ENCODE measurements at regions not wholly inside any gene's neighbourhood (a gene's known extent, or its start where the extent isn't known, plus 50 kb on each side); places are given as distances from the start of the nearest gene placed in this dataset.
"Not testable (repeated sequence)": the region's sequence is repeated elsewhere in the genome, so short reads cannot be mapped to it uniquely, and the experiment has no call there.

DNA sequence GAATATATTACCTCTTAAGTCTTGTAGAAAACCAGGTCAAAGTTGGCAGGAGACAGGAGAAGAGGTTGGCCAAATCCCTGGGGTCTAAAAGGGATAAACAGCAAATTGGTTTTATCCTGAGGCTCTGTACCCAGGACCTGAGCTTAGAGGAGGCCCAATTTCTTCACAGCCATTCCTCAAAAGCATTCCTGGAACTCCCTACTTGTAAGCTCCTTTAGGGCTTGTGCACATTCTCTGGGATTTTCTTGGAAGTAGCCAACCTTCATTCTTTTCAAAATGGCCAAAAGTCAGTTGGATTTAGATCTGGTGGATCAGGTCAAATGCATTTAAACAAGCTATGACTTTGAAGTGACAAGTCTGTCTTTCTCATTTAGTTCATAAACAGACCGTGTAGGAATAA lies 152.1 kb upstream of the PLXNC1 start:
- no peak for TF ChIP-seq EZH2 (IDR thresholded peaks at IDR 0.05; ENCODE audit: borderline replicate concordance, low read length)
- TF ChIP-seq, protein P1, sequence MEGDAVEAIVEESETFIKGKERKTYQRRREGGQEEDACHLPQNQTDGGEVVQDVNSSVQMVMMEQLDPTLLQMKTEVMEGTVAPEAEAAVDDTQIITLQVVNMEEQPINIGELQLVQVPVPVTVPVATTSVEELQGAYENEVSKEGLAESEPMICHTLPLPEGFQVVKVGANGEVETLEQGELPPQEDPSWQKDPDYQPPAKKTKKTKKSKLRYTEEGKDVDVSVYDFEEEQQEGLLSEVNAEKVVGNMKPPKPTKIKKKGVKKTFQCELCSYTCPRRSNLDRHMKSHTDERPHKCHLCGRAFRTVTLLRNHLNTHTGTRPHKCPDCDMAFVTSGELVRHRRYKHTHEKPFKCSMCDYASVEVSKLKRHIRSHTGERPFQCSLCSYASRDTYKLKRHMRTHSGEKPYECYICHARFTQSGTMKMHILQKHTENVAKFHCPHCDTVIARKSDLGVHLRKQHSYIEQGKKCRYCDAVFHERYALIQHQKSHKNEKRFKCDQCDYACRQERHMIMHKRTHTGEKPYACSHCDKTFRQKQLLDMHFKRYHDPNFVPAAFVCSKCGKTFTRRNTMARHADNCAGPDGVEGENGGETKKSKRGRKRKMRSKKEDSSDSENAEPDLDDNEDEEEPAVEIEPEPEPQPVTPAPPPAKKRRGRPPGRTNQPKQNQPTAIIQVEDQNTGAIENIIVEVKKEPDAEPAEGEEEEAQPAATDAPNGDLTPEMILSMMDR (IDR thresholded peaks at IDR 0.05; ENCODE audit: low read length), result no peak
- Histone ChIP-seq H3K79me2 (ENCODE audit: insufficient read depth, low read length) (no peaks in the 10 kb centered on the region), H3K27me3 (ENCODE audit: insufficient read depth, low read length) (no peaks in the 10 kb centered on the region)

DNA sequence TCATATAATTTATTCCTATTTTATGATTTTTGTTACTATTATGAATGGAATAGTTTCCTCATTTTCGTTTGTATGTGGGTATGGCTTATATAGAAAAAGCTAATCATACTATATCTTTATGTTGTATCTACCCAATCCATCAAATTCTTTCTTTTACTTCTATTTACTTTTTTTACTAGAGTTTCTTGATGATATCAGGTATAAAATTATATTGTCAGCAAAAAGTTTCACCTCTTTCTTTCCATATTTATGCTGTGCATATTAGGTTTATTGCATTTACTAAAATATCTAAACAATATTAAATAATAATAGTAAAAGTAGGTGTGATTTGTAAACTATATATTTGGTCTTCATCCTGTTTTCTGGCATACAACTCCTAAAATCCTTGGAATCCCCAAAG lies 146.7 kb upstream of the PLXNC1 start:
- H3K4me1 ChIP-seq (ENCODE audit: insufficient read depth, low read length, severe bottlenecking), result no peaks in the 10 kb centered on the region
- no peak overlapping the region for H3K4me2 ChIP-seq (ENCODE audit: low read length)
- no peak overlapping the region for H2AFZ ChIP-seq (ENCODE audit: low read length)
- H4K20me1 ChIP-seq (ENCODE audit: insufficient read depth, low read length), result no peaks in the 10 kb centered on the region
- H3K9me2 ChIP-seq (ENCODE audit: low read depth, low read length), result no peaks in the 10 kb centered on the region
- no peak overlapping the region for H3K4me3 ChIP-seq (ENCODE audit: low read depth, low read length, poor library complexity, severe bottlenecking)
- no peaks in the 10 kb centered on the region for H3K9me3 ChIP-seq (ENCODE audit: low read length)
- TF ChIP-seq, protein P1 (IDR thresholded peaks at IDR 0.05; ENCODE audit: low read length), result no peak
- no peak for TF ChIP-seq EZH2 (IDR thresholded peaks at IDR 0.05; ENCODE audit: borderline replicate concordance, low read length)
- no peaks in the 10 kb centered on the region for H3K36me3 ChIP-seq (ENCODE audit: insufficient read depth, low read length)
- no peaks in the 10 kb centered on the region for H3K27me3 ChIP-seq (ENCODE audit: insufficient read depth, low read length)
- no peaks in the 10 kb centered on the region for H3K79me2 ChIP-seq (ENCODE audit: insufficient read depth, low read length)
- H3K9ac ChIP-seq (ENCODE audit: low read length), result no peak overlapping the region
- H3K27ac ChIP-seq (ENCODE audit: low read depth, low read length, poor library complexity, severe bottlenecking), result no peak overlapping the region
- no peaks in the 10 kb centered on the region for H3F3A ChIP-seq (ENCODE audit: insufficient read depth, low read length)

More for the DNA sequence above, 152.1 kb upstream of the PLXNC1 start:
- no peaks in the 10 kb centered on the region for H4K20me1 ChIP-seq (ENCODE audit: insufficient read depth, low read length)
- H3K4me3 ChIP-seq (ENCODE audit: low read depth, low read length, poor library complexity, severe bottlenecking), result no peak overlapping the region
- no peaks in the 10 kb centered on the region for H3K36me3 ChIP-seq (ENCODE audit: insufficient read depth, low read length)
- no peak overlapping the region for H3K27ac ChIP-seq (ENCODE audit: low read depth, low read length, poor library complexity, severe bottlenecking)
- H3K9me3 ChIP-seq (ENCODE audit: low read length), result no peaks in the 10 kb centered on the region
- H3K4me1 ChIP-seq (ENCODE audit: insufficient read depth, low read length, severe bottlenecking), result no peaks in the 10 kb centered on the region
- H3K4me2 ChIP-seq (ENCODE audit: low read length), result no peak overlapping the region
- H3F3A ChIP-seq (ENCODE audit: insufficient read depth, low read length), result no peaks in the 10 kb centered on the region
- H3K9me2 ChIP-seq (ENCODE audit: low read depth, low read length), result no peaks in the 10 kb centered on the region
- H3K9ac ChIP-seq (ENCODE audit: low read length), result no peak overlapping the region
- H2AFZ ChIP-seq (ENCODE audit: low read length), result no peak overlapping the region

DNA sequence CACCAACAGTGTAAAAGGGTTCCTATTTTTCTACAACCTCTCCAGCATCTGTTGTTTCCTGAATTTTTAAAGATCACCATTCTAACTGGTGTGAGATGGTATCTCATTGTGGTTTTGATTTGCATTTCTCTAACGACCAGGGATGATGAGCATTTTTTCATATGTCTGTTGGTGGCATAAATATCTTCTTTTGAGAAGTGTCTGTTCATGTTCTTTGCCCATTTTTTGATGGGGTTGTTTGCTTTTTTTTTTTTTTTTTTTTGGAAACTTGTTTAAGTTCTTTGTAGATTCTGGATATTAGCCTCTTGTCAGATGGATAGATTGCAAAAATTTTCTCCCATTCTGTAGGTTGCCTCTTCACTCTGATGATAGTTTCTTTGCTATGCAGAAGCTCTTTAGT lies 145.5 kb upstream of the PLXNC1 start:
- not testable (repeated sequence) for H4K20me1 ChIP-seq (ENCODE audit: insufficient read depth, low read length); H3K27me3 ChIP-seq (ENCODE audit: insufficient read depth, low read length); H3K79me2 ChIP-seq (ENCODE audit: insufficient read depth, low read length); H3K9ac ChIP-seq (ENCODE audit: low read length); H2AFZ ChIP-seq (ENCODE audit: low read length); H3F3A ChIP-seq (ENCODE audit: insufficient read depth, low read length); H3K27ac ChIP-seq (ENCODE audit: low read depth, low read length, poor library complexity, severe bottlenecking); H3K4me2 ChIP-seq (ENCODE audit: low read length); H3K9me2 ChIP-seq (ENCODE audit: low read depth, low read length); H3K4me1 ChIP-seq (ENCODE audit: insufficient read depth, low read length, severe bottlenecking); H3K9me3 ChIP-seq (ENCODE audit: low read length); H3K36me3 ChIP-seq (ENCODE audit: insufficient read depth, low read length); H3K4me3 ChIP-seq (ENCODE audit: low read depth, low read length, poor library complexity, severe bottlenecking)

DNA sequence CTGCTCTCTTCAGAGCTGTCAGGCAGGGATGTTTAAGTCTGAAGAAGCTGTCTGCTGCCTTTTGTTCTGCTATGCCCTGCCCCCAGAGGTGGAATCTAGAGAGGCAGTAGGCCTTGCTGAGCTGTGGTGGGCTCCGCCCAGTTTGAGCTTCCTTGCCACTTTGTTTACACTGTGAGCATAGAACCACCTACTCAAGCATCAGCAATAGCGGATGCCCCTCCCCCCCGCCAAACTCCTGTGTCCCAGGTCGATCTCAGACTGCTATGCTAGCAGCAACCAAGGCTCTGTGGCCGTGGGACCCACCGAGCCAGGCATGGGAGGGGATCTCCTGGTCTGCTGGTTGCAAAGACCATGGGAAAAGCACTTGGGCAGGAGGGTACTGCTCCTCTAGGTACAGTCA lies 140.5 kb upstream of the PLXNC1 start:
- not testable (repeated sequence) for H3F3A ChIP-seq (ENCODE audit: insufficient read depth, low read length); H3K4me2 ChIP-seq (ENCODE audit: low read length); H4K20me1 ChIP-seq (ENCODE audit: insufficient read depth, low read length); H3K27me3 ChIP-seq (ENCODE audit: insufficient read depth, low read length); H3K4me1 ChIP-seq (ENCODE audit: insufficient read depth, low read length, severe bottlenecking); H3K36me3 ChIP-seq (ENCODE audit: insufficient read depth, low read length); H3K4me3 ChIP-seq (ENCODE audit: low read depth, low read length, poor library complexity, severe bottlenecking); H3K9me2 ChIP-seq (ENCODE audit: low read depth, low read length); H3K79me2 ChIP-seq (ENCODE audit: insufficient read depth, low read length); H3K27ac ChIP-seq (ENCODE audit: low read depth, low read length, poor library complexity, severe bottlenecking); H3K9me3 ChIP-seq (ENCODE audit: low read length); H2AFZ ChIP-seq (ENCODE audit: low read length); H3K9ac ChIP-seq (ENCODE audit: low read length)
